ENCODE measurements at regions not wholly inside any gene's neighbourhood (a gene's known extent, or its start where the extent isn't known, plus 50 kb on each side); places are given as distances from the start of the nearest gene placed in this dataset.

- TF ChIP-seq, protein P1, sequence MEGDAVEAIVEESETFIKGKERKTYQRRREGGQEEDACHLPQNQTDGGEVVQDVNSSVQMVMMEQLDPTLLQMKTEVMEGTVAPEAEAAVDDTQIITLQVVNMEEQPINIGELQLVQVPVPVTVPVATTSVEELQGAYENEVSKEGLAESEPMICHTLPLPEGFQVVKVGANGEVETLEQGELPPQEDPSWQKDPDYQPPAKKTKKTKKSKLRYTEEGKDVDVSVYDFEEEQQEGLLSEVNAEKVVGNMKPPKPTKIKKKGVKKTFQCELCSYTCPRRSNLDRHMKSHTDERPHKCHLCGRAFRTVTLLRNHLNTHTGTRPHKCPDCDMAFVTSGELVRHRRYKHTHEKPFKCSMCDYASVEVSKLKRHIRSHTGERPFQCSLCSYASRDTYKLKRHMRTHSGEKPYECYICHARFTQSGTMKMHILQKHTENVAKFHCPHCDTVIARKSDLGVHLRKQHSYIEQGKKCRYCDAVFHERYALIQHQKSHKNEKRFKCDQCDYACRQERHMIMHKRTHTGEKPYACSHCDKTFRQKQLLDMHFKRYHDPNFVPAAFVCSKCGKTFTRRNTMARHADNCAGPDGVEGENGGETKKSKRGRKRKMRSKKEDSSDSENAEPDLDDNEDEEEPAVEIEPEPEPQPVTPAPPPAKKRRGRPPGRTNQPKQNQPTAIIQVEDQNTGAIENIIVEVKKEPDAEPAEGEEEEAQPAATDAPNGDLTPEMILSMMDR (IDR thresholded peaks at IDR 0.05): no peak
- no peak for TF ChIP-seq POLR2A (IDR thresholded peaks at IDR 0.05)
Measured at GRCh38 chr15:35907511-35907910, 361.5 kb upstream of the DPH6 start.

Measured in esophagus squamous epithelium (tissue), 4 donors.